GM12875 (cell line): ENCODE measurements at regions not wholly inside any gene's neighbourhood (a gene's known extent, or its start where the extent isn't known, plus 50 kb on each side); places are given as distances from the start of the nearest gene placed in this dataset.
"Not testable (repeated sequence)": the region's sequence is repeated elsewhere in the genome, so short reads cannot be mapped to it uniquely, and the experiment has no call there.

Experiments
- H3K4me3 ChIP-seq: one replicate; pipeline ENCODE4 v1.5.1; 2011; ENCODE audit warnings: low read depth, low read length, control low read depth
- TF ChIP-seq, protein P1 (sequence below): IDR thresholded peaks from 2 replicates; pipeline ENCODE4 v1.5.1; 2011; ENCODE audit warnings: low read depth, mild to moderate bottlenecking, control low read depth, inconsistent platforms, low read length, moderate library complexity, borderline replicate concordance; ENCODE audit not compliant: insufficient read depth

- no peak overlapping the region for H3K4me3 ChIP-seq
- TF ChIP-seq, protein P1, sequence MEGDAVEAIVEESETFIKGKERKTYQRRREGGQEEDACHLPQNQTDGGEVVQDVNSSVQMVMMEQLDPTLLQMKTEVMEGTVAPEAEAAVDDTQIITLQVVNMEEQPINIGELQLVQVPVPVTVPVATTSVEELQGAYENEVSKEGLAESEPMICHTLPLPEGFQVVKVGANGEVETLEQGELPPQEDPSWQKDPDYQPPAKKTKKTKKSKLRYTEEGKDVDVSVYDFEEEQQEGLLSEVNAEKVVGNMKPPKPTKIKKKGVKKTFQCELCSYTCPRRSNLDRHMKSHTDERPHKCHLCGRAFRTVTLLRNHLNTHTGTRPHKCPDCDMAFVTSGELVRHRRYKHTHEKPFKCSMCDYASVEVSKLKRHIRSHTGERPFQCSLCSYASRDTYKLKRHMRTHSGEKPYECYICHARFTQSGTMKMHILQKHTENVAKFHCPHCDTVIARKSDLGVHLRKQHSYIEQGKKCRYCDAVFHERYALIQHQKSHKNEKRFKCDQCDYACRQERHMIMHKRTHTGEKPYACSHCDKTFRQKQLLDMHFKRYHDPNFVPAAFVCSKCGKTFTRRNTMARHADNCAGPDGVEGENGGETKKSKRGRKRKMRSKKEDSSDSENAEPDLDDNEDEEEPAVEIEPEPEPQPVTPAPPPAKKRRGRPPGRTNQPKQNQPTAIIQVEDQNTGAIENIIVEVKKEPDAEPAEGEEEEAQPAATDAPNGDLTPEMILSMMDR: no peak
These were observed 228.5 kb upstream of the CACNA2D1 start for GRCh38 chr7:82672078-82672477.

- no peak overlapping the region for H3K4me3 ChIP-seq
- TF ChIP-seq, protein P1: no peak
These were observed 225.6 kb upstream of the CACNA2D1 start for GRCh38 chr7:82669141-82669540.

DNA sequence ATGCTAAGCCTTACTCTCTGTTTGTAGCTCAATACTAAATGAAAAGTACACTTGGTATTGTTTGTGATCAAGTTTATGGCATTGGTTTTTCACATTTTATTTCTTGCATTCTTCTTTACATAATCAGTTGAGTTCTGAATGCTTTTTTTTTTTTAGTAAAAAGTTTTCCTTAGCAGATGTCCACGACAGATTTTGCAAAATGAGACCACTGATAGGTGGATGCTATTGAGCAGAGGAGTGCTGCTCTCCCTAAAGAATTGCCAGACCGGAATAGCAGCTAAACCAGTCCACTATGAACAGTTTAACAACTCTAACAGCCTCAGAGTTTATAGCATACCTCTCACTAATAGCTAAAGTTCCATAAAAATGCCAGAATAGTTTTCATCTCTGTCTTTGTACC, 225.1 kb upstream of the CACNA2D1 start:
- TF ChIP-seq, protein P1: no peak
- H3K4me3 ChIP-seq: no peak overlapping the region

- TF ChIP-seq, protein P1: no peak
- H3K4me3 ChIP-seq: no peak overlapping the region
These were observed 222.5 kb upstream of the CACNA2D1 start for GRCh38 chr7:82665966-82666507.

DNA sequence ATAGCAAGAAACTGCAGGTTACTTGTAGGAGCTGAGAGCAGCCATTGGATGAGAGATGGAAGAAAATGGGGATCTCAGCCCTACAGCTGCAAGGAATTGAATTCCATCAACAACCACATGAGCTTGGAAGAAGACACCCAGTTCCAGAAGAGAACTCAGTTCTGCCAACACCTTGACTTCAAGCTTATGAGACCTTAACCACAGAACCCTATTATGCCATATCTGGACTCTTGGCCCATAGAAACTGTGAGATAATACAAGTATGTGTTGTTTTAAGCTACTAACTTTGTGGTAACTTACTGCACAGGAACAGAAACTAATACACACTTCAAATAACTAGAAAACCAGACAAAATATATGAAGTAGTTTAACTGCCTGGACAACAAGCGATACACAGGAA, 212.4 kb upstream of the CACNA2D1 start:
- H3K4me3 ChIP-seq: no peak overlapping the region
- TF ChIP-seq, protein P1: no peak

GRCh38 chr7:82650095-82650494, 206.5 kb upstream of the CACNA2D1 start:
- not testable (repeated sequence) for H3K4me3 ChIP-seq

GRCh38 chr7:82633592-82633991, 190.0 kb upstream of the CACNA2D1 start:
- TF ChIP-seq, protein P1: no peak
- no peak overlapping the region for H3K4me3 ChIP-seq

DNA sequence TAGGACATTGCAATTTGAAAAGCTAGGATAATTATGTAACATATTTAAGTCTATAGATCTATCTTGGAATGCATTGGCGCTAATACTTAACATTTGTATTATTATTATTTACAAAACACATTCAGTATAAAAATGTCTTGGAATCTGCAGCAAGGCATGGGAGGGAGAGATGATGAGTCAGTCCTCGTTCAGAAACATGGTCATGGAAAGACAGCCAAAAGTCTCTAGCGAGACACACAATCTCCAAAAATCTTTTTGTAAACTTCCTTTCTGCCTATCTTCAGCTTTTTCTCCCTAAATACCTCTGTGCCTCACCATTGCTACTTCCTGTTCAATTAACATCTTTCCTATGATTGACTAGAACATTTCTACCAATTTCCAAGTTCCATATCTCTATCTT, 188.4 kb upstream of the CACNA2D1 start:
- H3K4me3 ChIP-seq: no peak overlapping the region
- TF ChIP-seq, protein P1: no peak
